Amygdala (tissue), 56 donors: ENCODE measurements at regions not wholly inside any gene's neighbourhood (a gene's known extent, or its start where the extent isn't known, plus 50 kb on each side); places are given as distances from the start of the nearest gene placed in this dataset.

ENCODE experiments used
- DNase-seq, 56 donors: peaks; one replicate each; lab custom pipeline; 2025; lab: John Stamatoyannopoulos, UW

- no peak for DNase-seq
Measured at GRCh38 chr10:42950606-42951485, 126.0 kb upstream of the RET start.

DNA sequence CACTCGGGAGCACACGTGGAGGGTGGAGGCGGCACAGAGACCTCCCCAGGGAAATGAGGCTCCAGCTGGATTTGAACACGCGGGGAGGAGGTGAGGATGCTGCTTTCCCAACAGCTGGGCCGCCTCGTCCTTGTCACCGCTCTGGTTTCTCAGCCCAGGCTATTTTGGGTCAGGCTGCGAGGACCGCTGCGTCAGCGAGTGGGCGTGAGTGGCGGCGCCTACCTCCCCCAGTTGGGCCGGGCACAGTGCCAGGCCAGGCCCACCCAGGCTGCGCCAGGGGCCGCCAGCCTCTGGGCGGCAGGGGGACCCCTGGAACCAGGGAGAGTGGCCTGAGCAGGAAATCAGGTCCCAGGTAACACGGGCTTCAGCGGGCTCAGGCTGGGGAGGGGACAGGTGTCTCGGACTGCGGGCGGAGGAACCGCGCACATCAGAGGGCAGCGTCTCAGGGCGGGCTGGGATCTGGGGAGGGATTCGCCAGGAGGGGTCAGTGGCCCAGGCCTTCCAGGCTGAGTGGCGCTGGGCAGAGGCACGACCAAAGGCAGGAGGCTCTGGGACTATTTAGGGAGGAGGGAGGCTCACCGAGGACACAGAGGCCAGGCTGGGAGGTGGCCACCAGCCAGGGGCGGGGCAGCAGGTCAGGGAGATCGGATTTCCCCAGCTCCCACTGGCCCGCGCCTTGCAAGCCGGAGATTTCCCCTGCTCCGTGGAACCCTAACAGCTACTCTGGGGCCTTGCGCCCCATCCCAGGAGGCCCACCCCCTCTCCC, 125.2 kb upstream of the RET start:
- DNase-seq, result peak in 1 of 56 donors; percentile 31

DNA sequence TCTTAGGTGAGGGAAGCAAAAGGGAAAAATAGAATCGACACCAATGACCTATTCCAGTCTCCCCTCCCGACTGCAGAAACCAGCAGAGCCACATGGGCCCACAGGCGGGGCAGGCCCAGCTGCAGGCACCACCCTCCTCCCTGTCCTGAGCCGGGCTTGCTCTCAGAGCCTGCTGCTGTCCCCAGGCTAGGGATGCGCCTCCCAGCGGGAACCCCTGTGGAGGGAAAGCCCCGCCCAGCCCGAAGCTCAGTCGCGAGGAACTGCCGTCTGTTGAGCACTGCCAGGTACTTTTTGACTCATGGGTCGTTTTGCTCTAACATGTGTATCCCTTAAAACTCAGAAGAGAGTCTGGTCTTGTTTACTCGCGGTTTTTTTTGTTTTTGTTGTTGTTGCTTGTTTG, 124.5 kb upstream of the RET start:
- no peak for DNase-seq

- DNase-seq, result no peak
Measured at GRCh38 chr10:42952931-42953683, 123.8 kb upstream of the RET start.

- DNase-seq, result no peak
Measured at GRCh38 chr10:42953684-42954674, 122.9 kb upstream of the RET start.

- no peak for DNase-seq
Measured at GRCh38 chr10:42954766-42955492, 121.9 kb upstream of the RET start.

GRCh38 chr10:42955493-42955889, 121.4 kb upstream of the RET start:
- no peak for DNase-seq

DNA sequence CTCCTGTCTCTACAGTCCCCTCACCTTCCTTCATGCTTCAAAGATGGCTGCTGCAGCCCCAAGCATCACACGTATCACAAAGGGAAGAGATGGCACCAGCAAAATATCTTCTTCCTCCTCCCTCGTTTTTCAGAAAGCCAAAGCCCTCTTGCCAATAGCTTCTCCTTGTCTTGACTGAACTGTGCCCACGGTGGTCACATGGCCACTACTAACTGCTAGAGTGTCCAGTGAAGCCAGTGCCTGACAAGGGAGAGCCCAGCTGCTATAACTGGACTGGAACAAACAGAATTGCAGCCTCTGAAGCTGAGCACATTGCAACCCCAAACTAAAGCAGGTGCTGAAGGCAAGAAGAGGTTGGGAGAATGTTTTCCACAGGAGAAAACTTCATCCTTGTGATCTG, 120.8 kb upstream of the RET start:
- no peak for DNase-seq

DNA sequence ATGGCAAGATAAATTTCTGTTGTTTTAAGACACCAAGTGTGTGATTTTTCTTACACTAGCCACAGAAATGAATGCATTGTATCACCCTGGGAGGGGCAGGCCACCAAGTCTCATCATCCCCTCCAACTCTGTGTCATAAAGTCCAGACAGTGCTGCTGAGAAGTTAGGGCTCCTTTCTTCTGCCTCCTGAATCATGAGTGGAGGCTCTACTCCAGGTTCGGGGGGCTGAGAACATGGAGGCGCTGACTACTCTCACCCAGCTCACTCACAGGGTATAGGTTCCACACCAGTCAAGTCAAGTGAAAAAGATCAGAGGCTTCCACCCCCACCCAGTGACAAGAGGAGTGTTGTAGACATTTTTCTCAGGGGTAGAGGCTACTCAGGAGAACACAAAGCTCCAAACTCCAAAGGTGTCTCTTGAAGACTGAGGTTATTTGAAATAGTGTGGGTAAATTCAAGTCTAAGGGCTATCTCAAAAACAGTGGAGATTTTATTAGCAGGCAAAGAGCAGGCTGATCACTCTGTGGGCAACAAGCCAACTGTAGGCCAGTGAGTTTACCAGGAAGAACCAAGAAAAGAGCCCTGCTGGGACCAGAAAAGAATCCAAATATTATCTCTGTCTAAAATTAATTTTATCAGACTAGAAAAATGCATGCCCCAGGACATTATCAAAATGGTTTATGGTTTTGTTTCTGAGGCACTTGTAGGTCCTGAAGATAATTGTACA, 118.6 kb upstream of the RET start:
- DNase-seq, result no peak

- no peak for DNase-seq
Measured at GRCh38 chr10:42959833-42960232, 117.0 kb upstream of the RET start.

DNA sequence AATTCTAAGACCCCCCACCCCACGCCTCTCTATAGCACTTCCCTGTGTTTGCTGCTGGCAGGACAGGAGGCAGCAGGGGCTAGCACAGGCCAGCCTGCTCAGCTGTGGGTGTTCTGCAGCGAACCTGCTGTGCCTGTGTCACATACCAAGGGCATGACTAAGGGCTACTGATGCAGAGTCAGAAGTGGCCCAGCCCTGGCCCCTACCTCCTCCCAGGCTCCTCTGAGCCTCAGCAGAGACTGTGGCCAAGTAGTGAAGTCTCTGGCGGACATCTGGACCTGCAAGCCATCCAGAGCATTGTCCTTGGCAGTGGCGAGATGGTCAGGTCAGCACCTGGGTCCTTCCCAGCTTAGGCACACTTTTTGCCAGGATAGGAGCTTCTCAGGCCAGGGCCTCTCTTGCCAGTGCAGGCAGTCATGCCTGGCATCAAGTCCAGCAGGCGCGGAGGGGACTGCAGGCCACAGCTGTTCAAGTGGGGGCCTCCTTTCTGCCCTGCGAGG, 116.3 kb upstream of the RET start:
- DNase-seq, result no peak

GRCh38 chr10:42960991-42961795, 115.7 kb upstream of the RET start:
- DNase-seq, result no peak

- DNase-seq, result no peak
Measured at GRCh38 chr10:42961796-42962109, 115.1 kb upstream of the RET start.

- DNase-seq, result no peak
Measured at GRCh38 chr10:42962110-42962901, 114.6 kb upstream of the RET start.

GRCh38 chr10:42962902-42963231, 114.0 kb upstream of the RET start:
- no peak for DNase-seq

GRCh38 chr10:42963312-42963711, 113.6 kb upstream of the RET start:
- DNase-seq, result no peak

- DNase-seq, result no peak
Measured at GRCh38 chr10:42969147-42969546, 107.7 kb upstream of the RET start.
